Karpas-422 (cell line): ENCODE measurements at regions not wholly inside any gene's neighbourhood (a gene's known extent, or its start where the extent isn't known, plus 50 kb on each side); places are given as distances from the start of the nearest gene placed in this dataset.
A peak's percentile ranks its signal among the peaks of the same experiment; 100 is the strongest.

ENCODE experiments used
- DNase-seq: peaks from one replicate; pipeline ENCODE4 v3.0.0-alpha.2; 2015
- H2AFZ ChIP-seq: fragments of 200-600 bp; sonication (generic); 2 replicates; pipeline ENCODE4 v1.6.1; 2014; ENCODE audit warnings: antibody characterized with exemption, low read length, mixed read lengths
- H3K27ac ChIP-seq: fragments of 200-600 bp; sonication (generic); 2 replicates; pipeline ENCODE4 v1.5.1; 2014; ENCODE audit warnings: mild to moderate bottlenecking, low read length, moderate library complexity
- H3K27me3 ChIP-seq: fragments of 200-600 bp; sonication (generic); 2 replicates; pipeline ENCODE4 v1.6.1; 2014; ENCODE audit warnings: low read length, mixed read lengths
- H3K36me3 ChIP-seq: fragments of 200-600 bp; sonication (generic); 2 replicates; pipeline ENCODE4 v1.6.1; 2014; ENCODE audit warnings: low read length, mixed read lengths; ENCODE audit not compliant: insufficient read depth
- H3K4me1 ChIP-seq: fragments of 200-600 bp; sonication (generic); 2 replicates; pipeline ENCODE4 v1.6.1; 2014; ENCODE audit warnings: mild to moderate bottlenecking, low read length, mixed read lengths
- H3K4me2 ChIP-seq: fragments of 200-600 bp; sonication (generic); 2 replicates; pipeline ENCODE4 v1.6.1; 2014; ENCODE audit warnings: low read length, low read depth, mild to moderate bottlenecking; ENCODE audit not compliant: poor library complexity, severe bottlenecking
- H3K4me3 ChIP-seq: fragments of 200-600 bp; sonication (generic); 2 replicates; pipeline ENCODE4 v1.5.1; 2014; ENCODE audit warnings: mild to moderate bottlenecking, antibody characterized with exemption, low read length, mixed read lengths
- H3K79me2 ChIP-seq: fragments of 200-600 bp; sonication (generic); 2 replicates; pipeline ENCODE4 v1.6.1; 2014; ENCODE audit warnings: mild to moderate bottlenecking, low read length, mixed read lengths
- H3K9ac ChIP-seq: fragments of 200-600 bp; sonication (generic); 2 replicates; pipeline ENCODE4 v1.6.0; 2014; ENCODE audit warnings: low read length
- H3K9me2 ChIP-seq: fragments of 200-600 bp; sonication (generic), shearing (Covaris generic); replicated peaks from 2 replicates; pipeline ENCODE4 v1.6.0; 2014; ENCODE audit warnings: mild to moderate bottlenecking, low read length, moderate library complexity; ENCODE audit not compliant: insufficient read depth
- H3K9me3 ChIP-seq: fragments of 300-700, 200-600 bp; sonication (generic); 2 replicates; pipeline ENCODE4 v1.6.1; 2014; ENCODE audit warnings: low read length, mixed read lengths
- H4K20me1 ChIP-seq: fragments of 200-600 bp; sonication (generic); 2 replicates; pipeline ENCODE4 v1.6.1; 2014; ENCODE audit warnings: mild to moderate bottlenecking, antibody characterized with exemption, low read length, low read depth; ENCODE audit not compliant: insufficient read depth

- Histone ChIP-seq H2AFZ (no peak overlapping the region), H3K4me1 (no peaks in the 10 kb centered on the region), H3K4me3 (no peak overlapping the region), H3K79me2 (no peaks in the 10 kb centered on the region), H3K9ac (no peak overlapping the region), H4K20me1 (no peaks in the 10 kb centered on the region), H3K36me3 (no peaks in the 10 kb centered on the region), H3K27ac (no peak overlapping the region), H3K27me3 (no peaks in the 10 kb centered on the region), H3K4me2 (no peak overlapping the region), H3K9me2 (no peaks in the 10 kb centered on the region), H3K9me3 (no peaks in the 10 kb centered on the region)
- DNase-seq: no peak
Measured at GRCh38 chr11:104556606-104557301, 341.5 kb downstream of the CASP12 start.

- H3K36me3 ChIP-seq: no peaks in the 10 kb centered on the region
- H4K20me1 ChIP-seq: no peaks in the 10 kb centered on the region
- DNase-seq: no peak
- no peak overlapping the region for H2AFZ ChIP-seq
- no peaks in the 10 kb centered on the region for H3K4me1 ChIP-seq
- no peaks in the 10 kb centered on the region for H3K79me2 ChIP-seq
- H3K27me3 ChIP-seq: no peaks in the 10 kb centered on the region
- no peak overlapping the region for H3K9ac ChIP-seq
- no peak overlapping the region for H3K4me2 ChIP-seq
- H3K9me2 ChIP-seq: no peaks in the 10 kb centered on the region
- H3K4me3 ChIP-seq: no peak overlapping the region
- H3K27ac ChIP-seq: no peak overlapping the region
- no peaks in the 10 kb centered on the region for H3K9me3 ChIP-seq
Measured at GRCh38 chr11:104549019-104549418, 349.2 kb downstream of the CASP12 start.

- Histone ChIP-seq H3K27ac (no peak overlapping the region), H3K4me1 (no peaks in the 10 kb centered on the region), H2AFZ (no peak overlapping the region), H3K9ac (no peak overlapping the region), H3K9me2 (no peaks in the 10 kb centered on the region), H4K20me1 (no peaks in the 10 kb centered on the region), H3K36me3 (no peaks in the 10 kb centered on the region), H3K79me2 (no peaks in the 10 kb centered on the region), H3K9me3 (no peaks in the 10 kb centered on the region), H3K27me3 (no peaks in the 10 kb centered on the region), H3K4me2 (no peak overlapping the region), H3K4me3 (no peak overlapping the region)
- peak; percentile 71 for DNase-seq
Measured at GRCh38 chr11:104547996-104548661, 350.1 kb downstream of the CASP12 start.

- H3K9ac ChIP-seq: no peak overlapping the region
Measured at GRCh38 chr11:104546501-104546900, 351.8 kb downstream of the CASP12 start.

GRCh38 chr11:104541701-104542100 lies 356.6 kb downstream of the CASP12 start:
- no peak overlapping the region for H3K9ac ChIP-seq
- H3K79me2 ChIP-seq: no peaks in the 10 kb centered on the region
- H3K4me1 ChIP-seq: no peaks in the 10 kb centered on the region
- no peak overlapping the region for H2AFZ ChIP-seq
- no peak overlapping the region for H3K4me2 ChIP-seq
- no peak overlapping the region for H3K27ac ChIP-seq
- no peaks in the 10 kb centered on the region for H3K9me3 ChIP-seq
- no peak overlapping the region for H3K4me3 ChIP-seq
- H3K36me3 ChIP-seq: no peaks in the 10 kb centered on the region
- no peak for DNase-seq
- no peaks in the 10 kb centered on the region for H3K9me2 ChIP-seq
- no peaks in the 10 kb centered on the region for H4K20me1 ChIP-seq
- H3K27me3 ChIP-seq: no peaks in the 10 kb centered on the region

More at GRCh38 chr11:104546501-104546900, 351.8 kb downstream of the CASP12 start:
- Histone ChIP-seq H3K79me2 (no peaks in the 10 kb centered on the region), H2AFZ (no peak overlapping the region), H4K20me1 (no peaks in the 10 kb centered on the region), H3K4me2 (no peak overlapping the region), H3K27ac (no peak overlapping the region), H3K4me3 (no peak overlapping the region), H3K4me1 (no peaks in the 10 kb centered on the region), H3K9me3 (no peaks in the 10 kb centered on the region), H3K27me3 (no peaks in the 10 kb centered on the region), H3K9me2 (no peaks in the 10 kb centered on the region), H3K36me3 (no peaks in the 10 kb centered on the region)
- no peak for DNase-seq

- no peaks in the 10 kb centered on the region for H3K79me2 ChIP-seq
- H3K27me3 ChIP-seq: no peaks in the 10 kb centered on the region
- no peak overlapping the region for H3K9ac ChIP-seq
- H2AFZ ChIP-seq: no peak overlapping the region
- no peaks in the 10 kb centered on the region for H3K9me2 ChIP-seq
- no peak overlapping the region for H3K4me2 ChIP-seq
- no peaks in the 10 kb centered on the region for H3K36me3 ChIP-seq
- H4K20me1 ChIP-seq: no peaks in the 10 kb centered on the region
- H3K9me3 ChIP-seq: no peaks in the 10 kb centered on the region
- H3K4me1 ChIP-seq: no peaks in the 10 kb centered on the region
- H3K4me3 ChIP-seq: no peak overlapping the region
- DNase-seq: no peak
- H3K27ac ChIP-seq: no peak overlapping the region
Measured at GRCh38 chr11:104538313-104538712, 359.9 kb downstream of the CASP12 start.

- Histone ChIP-seq H3K4me2 (no peak overlapping the region), H3K9me2 (no peaks in the 10 kb centered on the region), H3K36me3 (no peaks in the 10 kb centered on the region), H3K27ac (no peak overlapping the region), H3K4me3 (no peak overlapping the region), H3K9me3 (no peaks in the 10 kb centered on the region), H4K20me1 (no peaks in the 10 kb centered on the region), H2AFZ (no peak overlapping the region), H3K27me3 (no peaks in the 10 kb centered on the region), H3K9ac (no peak overlapping the region), H3K79me2 (no peaks in the 10 kb centered on the region), H3K4me1 (no peaks in the 10 kb centered on the region)
- no peak for DNase-seq
Measured at GRCh38 chr11:104534278-104534677, 364.0 kb downstream of the CASP12 start.

GRCh38 chr11:104531894-104532293 lies 366.4 kb downstream of the CASP12 start:
- H3K27me3 ChIP-seq: no peaks in the 10 kb centered on the region; the same call in 1 of the 2 replicates
- H2AFZ ChIP-seq: no peak overlapping the region
- H3K4me2 ChIP-seq: no peak overlapping the region

More at GRCh38 chr11:104531894-104532293, 366.4 kb downstream of the CASP12 start:
- DNase-seq: no peak
- H3K27ac ChIP-seq: no peak overlapping the region
- H3K36me3 ChIP-seq: no peaks in the 10 kb centered on the region
- H3K4me3 ChIP-seq: no peak overlapping the region
- no peaks in the 10 kb centered on the region for H4K20me1 ChIP-seq
- no peaks in the 10 kb centered on the region for H3K9me3 ChIP-seq
- no peaks in the 10 kb centered on the region for H3K9me2 ChIP-seq
- H3K79me2 ChIP-seq: no peaks in the 10 kb centered on the region
- H3K4me1 ChIP-seq: no peaks in the 10 kb centered on the region
- no peak overlapping the region for H3K9ac ChIP-seq
